Mesothelial cell of epicardium (in vitro differentiated cells): ENCODE measurements at regions not wholly inside any gene's neighbourhood (a gene's known extent, or its start where the extent isn't known, plus 50 kb on each side); places are given as distances from the start of the nearest gene placed in this dataset.

ENCODE experiments used
- DNase-seq, 2 experiments: peaks; one replicate each; pipeline ENCODE4 v3.0.0; 2021; ENCODE audit warnings: low spot score in 2 of 2; ENCODE audit not compliant: unreplicated experiment in 2 of 2
- H3K27ac Mint-ChIP-seq: 2 replicates; pipeline ENCODE4 v1.8.0; 2021; ENCODE audit warnings: mixed read lengths
- H3K27me3 Mint-ChIP-seq: 2 replicates; pipeline ENCODE4 v1.8.0; 2021; ENCODE audit warnings: low read depth, mixed read lengths
- H3K36me3 Mint-ChIP-seq: 2 replicates; pipeline ENCODE4 v1.8.0; 2021; ENCODE audit warnings: mixed read lengths
- H3K4me1 Mint-ChIP-seq: 2 replicates; pipeline ENCODE4 v1.8.0; 2021; ENCODE audit warnings: mixed read lengths
- H3K4me3 Mint-ChIP-seq: 2 replicates; pipeline ENCODE4 v1.8.0; 2021; ENCODE audit warnings: mild to moderate bottlenecking, moderate library complexity, mixed read lengths
- H3K9me3 Mint-ChIP-seq: 2 replicates; pipeline ENCODE4 v1.8.0; 2021; ENCODE audit warnings: mixed read lengths
- TF ChIP-seq, protein P1 (sequence below): fragments of 200-600 bp; sonication (generic); IDR thresholded peaks from one replicate; pipeline ENCODE4 v1.5.0; 2021; ENCODE audit warnings: antibody characterized with exemption; ENCODE audit not compliant: unreplicated experiment

DNA sequence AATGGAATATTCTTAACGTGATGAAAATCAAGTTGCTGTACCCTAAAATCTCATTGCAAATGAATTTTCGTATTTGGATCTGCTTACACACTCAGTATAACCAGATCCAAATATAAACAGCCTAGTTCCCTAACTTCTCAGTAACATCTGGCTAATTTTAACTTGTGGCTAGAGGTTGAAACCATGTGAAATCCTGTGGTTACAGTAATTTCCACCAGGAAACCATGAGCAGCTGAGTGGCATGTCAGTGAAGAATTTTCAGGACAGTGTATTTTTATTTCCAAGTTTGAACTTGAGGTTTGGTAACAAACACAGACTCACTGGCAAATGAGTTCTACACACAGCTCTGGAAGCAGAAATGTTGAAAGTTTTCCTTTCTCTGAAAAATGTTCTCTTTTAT lies 754.1 kb downstream of the NR2F2 start:
- Mint-ChIP-seq H3K4me1 (peaks cover 22% of the 10 kb centered on the region), H3K9me3 (no peaks in the 10 kb centered on the region), H3K4me3 (no peak overlapping the region), H3K27ac (no peak overlapping the region), H3K27me3 (no peaks in the 10 kb centered on the region), H3K36me3 (no peaks in the 10 kb centered on the region)
- TF ChIP-seq, protein P1, sequence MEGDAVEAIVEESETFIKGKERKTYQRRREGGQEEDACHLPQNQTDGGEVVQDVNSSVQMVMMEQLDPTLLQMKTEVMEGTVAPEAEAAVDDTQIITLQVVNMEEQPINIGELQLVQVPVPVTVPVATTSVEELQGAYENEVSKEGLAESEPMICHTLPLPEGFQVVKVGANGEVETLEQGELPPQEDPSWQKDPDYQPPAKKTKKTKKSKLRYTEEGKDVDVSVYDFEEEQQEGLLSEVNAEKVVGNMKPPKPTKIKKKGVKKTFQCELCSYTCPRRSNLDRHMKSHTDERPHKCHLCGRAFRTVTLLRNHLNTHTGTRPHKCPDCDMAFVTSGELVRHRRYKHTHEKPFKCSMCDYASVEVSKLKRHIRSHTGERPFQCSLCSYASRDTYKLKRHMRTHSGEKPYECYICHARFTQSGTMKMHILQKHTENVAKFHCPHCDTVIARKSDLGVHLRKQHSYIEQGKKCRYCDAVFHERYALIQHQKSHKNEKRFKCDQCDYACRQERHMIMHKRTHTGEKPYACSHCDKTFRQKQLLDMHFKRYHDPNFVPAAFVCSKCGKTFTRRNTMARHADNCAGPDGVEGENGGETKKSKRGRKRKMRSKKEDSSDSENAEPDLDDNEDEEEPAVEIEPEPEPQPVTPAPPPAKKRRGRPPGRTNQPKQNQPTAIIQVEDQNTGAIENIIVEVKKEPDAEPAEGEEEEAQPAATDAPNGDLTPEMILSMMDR = no peak
- no peak for DNase-seq

GRCh38 chr15:97085731-97086130 lies 755.2 kb downstream of the NR2F2 start:
- Mint-ChIP-seq H3K4me3 (no peak overlapping the region), H3K9me3 (no peaks in the 10 kb centered on the region), H3K27me3 (no peaks in the 10 kb centered on the region), H3K36me3 (no peaks in the 10 kb centered on the region), H3K27ac (no peak overlapping the region), H3K4me1 (peaks cover 22% of the 10 kb centered on the region)
- DNase-seq = no peak
- TF ChIP-seq, protein P1 = no peak

DNA sequence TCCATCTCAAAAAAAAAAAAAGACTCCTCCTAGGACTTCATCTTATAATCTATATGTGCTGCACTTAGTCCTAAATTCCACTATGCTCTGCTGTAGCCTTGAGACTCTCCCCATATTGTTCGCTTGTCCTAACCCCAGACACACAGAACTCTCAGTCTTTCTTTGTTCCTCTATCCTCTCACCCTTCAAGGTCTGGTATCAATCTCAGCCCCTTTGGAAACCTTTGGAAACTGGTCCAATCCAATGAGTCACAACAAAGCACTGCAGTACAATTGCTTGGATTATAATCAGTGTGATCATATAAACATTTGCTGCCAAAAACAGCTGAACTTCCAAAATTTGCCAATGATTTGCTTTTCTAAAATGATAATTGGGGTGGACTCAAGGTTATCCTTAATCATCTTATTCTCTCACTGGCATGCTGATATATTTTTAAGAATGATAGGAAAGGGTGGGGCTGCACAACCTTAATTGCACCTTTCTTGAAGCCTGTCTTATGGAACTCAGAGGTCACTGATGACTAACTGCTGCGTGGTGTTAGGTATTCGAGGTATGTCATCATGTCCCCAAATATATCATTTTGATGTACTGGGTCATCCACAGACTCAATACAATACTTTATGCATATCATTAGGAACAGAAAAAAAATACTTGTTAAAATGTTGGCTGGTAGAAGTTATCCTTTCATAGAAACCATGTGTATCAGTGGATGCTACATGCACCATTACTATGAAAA lies 756.7 kb downstream of the NR2F2 start:
- DNase-seq = no peak
- H3K4me1 Mint-ChIP-seq = peaks cover 20% of the 10 kb centered on the region
- TF ChIP-seq, protein P1 = no peak
- H3K9me3 Mint-ChIP-seq = no peaks in the 10 kb centered on the region
- no peaks in the 10 kb centered on the region for H3K27me3 Mint-ChIP-seq
- H3K36me3 Mint-ChIP-seq = no peaks in the 10 kb centered on the region
- no peak overlapping the region for H3K27ac Mint-ChIP-seq
- H3K4me3 Mint-ChIP-seq = no peak overlapping the region

GRCh38 chr15:97091093-97091492 lies 760.6 kb downstream of the NR2F2 start:
- DNase-seq = no peak
- Mint-ChIP-seq H3K4me3 (no peak overlapping the region), H3K9me3 (no peaks in the 10 kb centered on the region), H3K27ac (no peak overlapping the region), H3K36me3 (no peaks in the 10 kb centered on the region), H3K4me1 (no peaks in the 10 kb centered on the region), H3K27me3 (no peaks in the 10 kb centered on the region)
- TF ChIP-seq, protein P1 = no peak

- Mint-ChIP-seq H3K27me3 (no peaks in the 10 kb centered on the region), H3K9me3 (peaks cover 2% of the 10 kb centered on the region), H3K27ac (no peak overlapping the region), H3K4me3 (no peak overlapping the region), H3K4me1 (no peaks in the 10 kb centered on the region), H3K36me3 (no peaks in the 10 kb centered on the region)
- no peak for DNase-seq
- TF ChIP-seq, protein P1 = no peak
Observed at GRCh38 chr15:97092656-97093055, 762.2 kb downstream of the NR2F2 start.
